ENCODE measurements at regions not wholly inside any gene's neighbourhood (a gene's known extent, or its start where the extent isn't known, plus 50 kb on each side); places are given as distances from the start of the nearest gene placed in this dataset.

GRCh38 chr2:8374782-8375181 lies 307.1 kb upstream of the ID2 start:
- peaks cover 0 to 8% (median 4%) of the 10 kb centered on the region in 12 donors for H3K4me1 ChIP-seq
- TF ChIP-seq POLR2A (IDR thresholded peaks at IDR 0.05) (no peak), CTCF (IDR thresholded peaks at IDR 0.05) (no peak)
- no peak for DNase-seq
- H3K9me3 ChIP-seq = peaks cover 0 to 12% (median 0%) of the 10 kb centered on the region in 12 donors
- no peak for ATAC-seq
- no peaks in the 10 kb centered on the region for H3K36me3 ChIP-seq
- H3K27me3 ChIP-seq = no peaks in the 10 kb centered on the region
- no peak overlapping the region for H3K27ac ChIP-seq
- no peak overlapping the region for H3K4me3 ChIP-seq
- intact Hi-C loops (cut with DNase I) = no loop called here
- WGBS, 4 donors = 94 to 96% (median 94%) methylated on average over 9 of the region's 9 CpGs

DNA sequence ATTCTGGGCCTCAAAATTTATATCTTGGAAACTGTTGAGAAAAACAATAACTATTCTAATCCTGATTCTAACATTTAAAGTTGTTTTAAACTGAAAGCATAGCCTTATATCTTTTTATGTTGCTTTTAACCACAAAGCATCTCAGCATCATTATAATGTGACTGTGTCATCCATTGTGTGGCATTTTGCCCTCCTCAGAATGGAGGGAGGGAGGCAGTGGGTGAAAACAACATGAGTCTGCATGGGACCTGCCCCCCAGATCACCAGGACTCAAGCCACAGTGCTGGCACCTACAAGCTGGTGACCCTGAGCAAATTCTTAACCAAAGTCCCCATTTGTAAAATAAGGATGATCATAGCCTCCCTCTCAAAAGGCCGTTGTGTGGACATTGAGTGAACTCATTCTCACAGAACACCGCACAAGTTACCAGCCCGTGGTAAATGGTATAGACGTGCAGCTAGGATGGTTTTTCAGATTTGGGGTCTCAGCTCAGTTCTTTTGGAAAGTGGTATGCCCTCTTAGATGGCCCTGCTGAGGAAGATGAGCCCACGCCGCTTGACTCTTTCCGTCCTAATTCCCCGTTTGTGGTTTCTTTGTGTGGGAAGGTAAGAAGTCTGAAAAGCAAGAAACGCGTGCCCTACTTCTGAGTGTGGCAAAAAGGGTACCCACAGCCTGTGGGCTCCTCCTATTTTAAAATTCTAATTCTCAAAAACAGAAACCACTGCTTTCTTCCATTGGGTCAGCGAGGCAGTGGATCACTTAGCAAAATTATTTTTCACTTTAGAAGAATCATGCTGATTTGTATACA lies 305.0 kb upstream of the ID2 start:
- TF ChIP-seq POLR2A (IDR thresholded peaks at IDR 0.05) (no peak), CTCF (IDR thresholded peaks at IDR 0.05) (no peak)
- WGBS, 4 donors = 92 to 96% (median 94%) methylated on average over 11 of the region's 11 CpGs
- ATAC-seq = no peak
- H3K4me1 ChIP-seq = peaks cover 0 to 17% (median 6%) of the 10 kb centered on the region in 12 donors
- H3K36me3 ChIP-seq = no peaks in the 10 kb centered on the region
- H3K9me3 ChIP-seq = peaks cover 0 to 12% (median 0%) of the 10 kb centered on the region in 12 donors
- no peaks in the 10 kb centered on the region for H3K27me3 ChIP-seq
- intact Hi-C loops (cut with DNase I) = no loop called here
- no peak overlapping the region for H3K27ac ChIP-seq
- DNase-seq = no peak
- no peak overlapping the region for H3K4me3 ChIP-seq

DNA sequence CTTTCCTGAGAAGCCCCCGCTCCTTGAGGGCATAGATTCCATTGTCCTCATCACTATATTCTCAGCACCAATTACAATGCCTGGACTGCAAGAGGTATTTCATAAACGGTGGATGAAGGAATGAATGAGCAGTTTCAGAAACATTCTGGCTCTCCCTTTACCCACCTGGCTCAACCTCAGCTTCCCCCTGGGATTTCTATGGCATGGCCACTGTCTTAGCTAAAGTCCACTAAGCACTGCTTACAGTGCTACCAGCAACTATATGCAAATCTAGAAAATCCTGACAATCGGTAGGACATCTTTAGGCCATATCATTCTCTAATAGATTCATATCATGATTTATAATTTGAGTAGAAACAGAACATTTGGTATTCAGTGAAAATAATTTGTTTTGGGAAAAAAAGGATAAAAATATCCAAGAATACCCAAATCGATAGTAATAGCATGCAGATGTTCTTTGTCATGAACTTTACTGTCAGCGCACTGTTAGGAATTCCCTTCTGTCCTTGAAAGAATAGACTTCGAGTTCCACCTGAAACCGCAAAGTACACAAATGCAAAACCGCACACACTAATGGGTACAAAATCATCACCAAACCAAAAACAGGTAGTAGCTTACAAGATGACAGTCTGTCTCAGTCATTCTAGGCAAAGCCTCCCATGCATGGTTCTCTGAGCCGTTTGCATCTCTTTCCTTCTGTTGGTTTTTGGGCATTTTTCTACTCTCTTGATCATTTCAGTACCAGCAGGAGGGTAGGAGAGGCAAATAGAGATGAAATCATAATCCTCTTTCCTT lies 303.6 kb upstream of the ID2 start:
- peaks cover 0 to 17% (median 6%) of the 10 kb centered on the region in 12 donors for H3K4me1 ChIP-seq
- intact Hi-C loops (cut with DNase I) = no loop called here
- 90 to 95% (median 93%) methylated on average over 9 of the region's 9 CpGs for WGBS, 4 donors
- peak overlapping the region in 1 of 12 donors; percentile 11 for H3K27ac ChIP-seq
- ATAC-seq (no peak), DNase-seq (no peak)
- H3K36me3 ChIP-seq = no peaks in the 10 kb centered on the region
- H3K9me3 ChIP-seq = peaks cover 0 to 7% (median 0%) of the 10 kb centered on the region in 12 donors
- H3K27me3 ChIP-seq = no peaks in the 10 kb centered on the region
- no peak overlapping the region for H3K4me3 ChIP-seq
- TF ChIP-seq POLR2A (IDR thresholded peaks at IDR 0.05) (no peak), CTCF (IDR thresholded peaks at IDR 0.05) (no peak)

DNA sequence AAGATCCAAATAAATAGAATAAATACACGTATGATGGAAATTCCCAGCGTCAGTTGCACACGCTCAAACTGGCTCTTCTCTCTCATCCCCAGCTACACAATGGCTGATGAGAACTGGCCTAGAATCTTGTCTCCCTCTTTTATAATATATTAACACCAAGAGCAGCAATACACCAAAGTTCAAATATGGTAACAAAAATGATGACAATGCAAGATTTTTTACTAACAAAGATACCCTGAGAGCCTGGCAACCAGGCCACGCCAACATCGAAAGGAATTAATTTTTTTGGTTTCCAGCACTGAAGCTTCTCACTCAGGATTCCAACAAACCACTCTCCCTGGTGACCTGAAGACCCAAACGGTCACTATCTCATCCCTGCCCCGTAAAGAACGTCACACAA lies 302.7 kb upstream of the ID2 start:
- H3K27me3 ChIP-seq = no peaks in the 10 kb centered on the region
- intact Hi-C loops (cut with DNase I) = no loop called here
- WGBS, 4 donors = 90 to 94% (median 92%) methylated on average over 8 of the region's 8 CpGs
- peaks cover 0 to 17% (median 6%) of the 10 kb centered on the region in 12 donors for H3K4me1 ChIP-seq
- peak overlapping the region in 8 of 12 donors; percentile 36 to 80 (median 64) for H3K27ac ChIP-seq
- no peak for TF ChIP-seq POLR2A (IDR thresholded peaks at IDR 0.05)
- no peak for TF ChIP-seq CTCF (IDR thresholded peaks at IDR 0.05)
- ATAC-seq = no peak
- no peaks in the 10 kb centered on the region for H3K9me3 ChIP-seq
- no peak overlapping the region for H3K4me3 ChIP-seq
- no peak for DNase-seq
- no peaks in the 10 kb centered on the region for H3K36me3 ChIP-seq

Measured in heart left ventricle (tissue), 16 donors.